ENCODE measurements at regions not wholly inside any gene's neighbourhood (a gene's known extent, or its start where the extent isn't known, plus 50 kb on each side); places are given as distances from the start of the nearest gene placed in this dataset.
"Not testable (repeated sequence)": the region's sequence is repeated elsewhere in the genome, so short reads cannot be mapped to it uniquely, and the experiment has no call there.

- Mint-ChIP-seq H3K4me1 (ENCODE audit: low read depth) (peaks cover 15% of the 10 kb centered on the region), H3K9me3 (no peaks in the 10 kb centered on the region), H3K27ac (no peak overlapping the region), H3K27me3 (no peaks in the 10 kb centered on the region), H3K4me3 (no peak overlapping the region), H3K36me3 (ENCODE audit: low read depth) (peaks cover 34% of the 10 kb centered on the region)
Observed at GRCh38 chr16:31708348-31708747, 165.3 kb upstream of the ZNF267 start.

GRCh38 chr16:31709181-31709580 is 164.4 kb upstream of the ZNF267 start:
- Mint-ChIP-seq H3K4me3 (no peak overlapping the region), H3K27ac (no peak overlapping the region), H3K27me3 (no peaks in the 10 kb centered on the region), H3K9me3 (peaks cover 1% of the 10 kb centered on the region), H3K36me3 (ENCODE audit: low read depth) (peaks cover 33% of the 10 kb centered on the region), H3K4me1 (ENCODE audit: low read depth) (peaks cover 22% of the 10 kb centered on the region)

DNA sequence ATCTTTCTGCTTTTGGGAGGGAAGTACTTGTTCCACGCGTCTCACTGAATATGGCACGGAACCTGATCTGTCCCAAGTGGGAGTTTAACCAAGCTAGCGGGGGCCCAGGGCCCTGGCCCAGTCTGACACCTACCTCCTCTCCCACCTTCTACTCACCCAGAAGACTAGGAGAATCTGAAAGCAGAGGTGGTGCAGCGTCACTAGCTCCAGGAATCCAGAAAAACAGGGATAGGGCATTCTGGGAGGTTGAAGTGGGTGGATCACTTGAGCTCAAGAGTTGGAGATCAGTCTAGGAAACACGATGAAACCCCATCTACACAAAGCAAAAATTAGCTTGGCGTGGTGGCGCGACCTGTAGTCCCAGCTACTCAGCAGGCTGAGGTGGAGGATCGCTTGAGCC is 163.5 kb upstream of the ZNF267 start:
- H3K27me3 Mint-ChIP-seq: no peaks in the 10 kb centered on the region
- peaks cover 3% of the 10 kb centered on the region for H3K9me3 Mint-ChIP-seq
- peaks cover 34% of the 10 kb centered on the region for H3K36me3 Mint-ChIP-seq (ENCODE audit: low read depth)
- peaks cover 32% of the 10 kb centered on the region for H3K4me1 Mint-ChIP-seq (ENCODE audit: low read depth)
- no peak overlapping the region for H3K27ac Mint-ChIP-seq
- no peak overlapping the region for H3K4me3 Mint-ChIP-seq

DNA sequence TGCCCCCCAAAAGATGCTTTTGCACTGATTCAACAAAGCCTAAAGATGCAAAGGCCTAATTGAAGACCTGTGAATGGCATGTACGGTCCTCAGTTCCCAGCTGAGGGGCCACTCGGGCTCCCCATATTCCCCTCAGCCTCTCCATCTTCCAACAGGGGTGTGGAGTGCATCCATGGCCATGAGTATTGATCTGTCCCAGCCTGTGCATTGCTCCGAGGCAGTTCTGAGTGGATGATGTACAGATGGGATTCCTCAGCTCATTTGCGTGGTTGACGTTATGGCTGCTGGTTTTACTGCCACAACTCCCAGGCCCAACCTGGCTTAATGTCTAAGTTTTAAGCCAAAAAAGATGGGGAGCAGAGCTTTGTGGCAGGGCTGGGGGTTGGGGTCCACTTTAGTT is 162.7 kb upstream of the ZNF267 start:
- Mint-ChIP-seq H3K27me3 (no peaks in the 10 kb centered on the region), H3K4me3 (no peak overlapping the region), H3K27ac (no peak overlapping the region), H3K4me1 (ENCODE audit: low read depth) (peaks cover 39% of the 10 kb centered on the region), H3K36me3 (ENCODE audit: low read depth) (peaks cover 38% of the 10 kb centered on the region), H3K9me3 (peaks cover 3% of the 10 kb centered on the region)

DNA sequence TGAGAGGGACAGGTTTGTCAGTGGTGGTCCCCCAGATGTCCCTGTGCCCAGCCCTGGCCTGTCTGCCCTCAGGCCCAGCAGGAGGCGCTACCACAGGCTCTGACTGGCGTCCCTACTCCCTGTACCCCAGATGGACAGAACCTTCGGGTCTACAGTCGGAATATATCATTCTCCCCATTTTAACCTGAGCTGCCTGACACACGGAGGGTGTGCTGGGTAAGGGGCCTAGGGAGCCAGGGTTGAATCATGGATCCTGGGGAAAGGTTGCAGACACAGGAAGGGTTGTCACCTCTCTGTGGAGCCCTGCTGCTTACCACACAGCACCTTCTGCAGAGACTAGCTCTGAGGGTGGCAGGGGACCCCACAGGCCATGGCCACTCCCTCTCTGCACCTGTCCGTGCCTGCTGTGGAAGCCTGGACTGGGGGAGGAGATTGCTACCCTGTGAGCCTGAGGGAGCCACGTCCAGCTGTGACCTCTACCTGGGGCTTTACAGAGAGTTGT is 162.2 kb upstream of the ZNF267 start:
- Mint-ChIP-seq H3K4me1 (ENCODE audit: low read depth) (peaks cover 44% of the 10 kb centered on the region), H3K27ac (no peak overlapping the region), H3K9me3 (peaks cover 3% of the 10 kb centered on the region), H3K36me3 (ENCODE audit: low read depth) (peaks cover 44% of the 10 kb centered on the region), H3K27me3 (no peaks in the 10 kb centered on the region), H3K4me3 (no peak overlapping the region)

DNA sequence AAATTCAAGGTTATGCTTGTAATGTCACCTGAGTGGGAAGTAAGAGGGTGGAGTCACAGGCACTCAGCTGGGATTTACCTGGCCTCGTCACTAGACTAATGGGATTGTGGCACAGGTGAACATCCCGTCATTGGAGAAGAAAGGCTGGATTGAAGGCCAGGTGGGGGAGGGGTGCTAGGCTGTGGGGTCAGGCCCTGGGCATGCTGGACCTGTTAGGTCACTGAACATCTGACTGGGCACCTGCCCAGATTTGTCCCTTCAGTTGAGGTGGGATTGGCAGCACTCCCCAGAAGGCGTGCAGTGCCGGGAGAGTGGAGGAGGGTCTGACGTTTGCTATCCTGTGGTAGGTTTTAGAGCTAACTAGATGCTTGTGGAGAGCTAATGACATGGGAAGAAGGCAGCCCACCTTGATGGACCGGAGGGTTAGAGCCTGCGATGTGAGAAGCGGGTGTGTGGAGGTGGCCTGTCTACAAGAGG is 161.5 kb upstream of the ZNF267 start:
- Mint-ChIP-seq H3K36me3 (ENCODE audit: low read depth) (peaks cover 50% of the 10 kb centered on the region), H3K4me1 (ENCODE audit: low read depth) (peaks cover 51% of the 10 kb centered on the region), H3K4me3 (no peak overlapping the region), H3K9me3 (peaks cover 3% of the 10 kb centered on the region), H3K27ac (no peak overlapping the region), H3K27me3 (no peaks in the 10 kb centered on the region)

- Mint-ChIP-seq H3K4me3 (peak overlapping the region; percentile 98), H3K27ac (peak overlapping the region; percentile 99), H3K36me3 (ENCODE audit: low read depth) (peaks cover 50% of the 10 kb centered on the region), H3K27me3 (no peaks in the 10 kb centered on the region), H3K9me3 (peaks cover 3% of the 10 kb centered on the region), H3K4me1 (ENCODE audit: low read depth) (peaks cover 61% of the 10 kb centered on the region)
Observed at GRCh38 chr16:31713071-31713944, 160.3 kb upstream of the ZNF267 start.

- no peaks in the 10 kb centered on the region for H3K27me3 Mint-ChIP-seq
- H3K27ac Mint-ChIP-seq: peak overlapping the region; percentile 89
- H3K9me3 Mint-ChIP-seq: peaks cover 3% of the 10 kb centered on the region
- peak overlapping the region; percentile 98 for H3K4me3 Mint-ChIP-seq
- H3K36me3 Mint-ChIP-seq (ENCODE audit: low read depth): peaks cover 57% of the 10 kb centered on the region
- peaks cover 61% of the 10 kb centered on the region for H3K4me1 Mint-ChIP-seq (ENCODE audit: low read depth)
Observed at GRCh38 chr16:31713945-31714902, 159.4 kb upstream of the ZNF267 start.

GRCh38 chr16:31714903-31715504 is 158.6 kb upstream of the ZNF267 start:
- Mint-ChIP-seq H3K27ac (peak overlapping the region; percentile 76), H3K27me3 (no peaks in the 10 kb centered on the region), H3K4me3 (peak overlapping the region; percentile 98), H3K36me3 (ENCODE audit: low read depth) (peaks cover 59% of the 10 kb centered on the region), H3K9me3 (peaks cover 3% of the 10 kb centered on the region), H3K4me1 (ENCODE audit: low read depth) (peaks cover 61% of the 10 kb centered on the region)

DNA sequence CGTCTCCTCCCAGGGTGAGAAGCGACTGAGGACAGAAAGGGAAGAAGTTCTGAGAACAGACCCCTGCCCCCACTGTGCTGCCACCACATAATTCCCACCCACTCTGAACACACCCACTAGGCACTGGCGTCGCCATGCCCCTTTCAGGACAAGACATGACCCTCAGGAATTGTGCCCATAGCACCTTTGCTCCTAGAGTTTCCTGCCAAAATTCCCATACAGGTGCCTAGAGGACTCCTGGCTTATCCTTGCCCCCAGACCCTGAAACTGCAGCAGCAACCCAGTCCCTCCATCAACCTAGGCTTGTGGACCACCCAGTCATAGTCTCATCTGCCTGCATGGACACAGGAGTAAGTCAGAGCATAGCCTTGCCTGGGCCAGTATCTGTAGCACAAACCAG is 157.7 kb upstream of the ZNF267 start:
- Mint-ChIP-seq H3K36me3 (ENCODE audit: low read depth) (peaks cover 66% of the 10 kb centered on the region), H3K9me3 (peaks cover 3% of the 10 kb centered on the region), H3K4me3 (no peak overlapping the region), H3K27ac (no peak overlapping the region), H3K27me3 (no peaks in the 10 kb centered on the region), H3K4me1 (ENCODE audit: low read depth) (peaks cover 65% of the 10 kb centered on the region)

DNA sequence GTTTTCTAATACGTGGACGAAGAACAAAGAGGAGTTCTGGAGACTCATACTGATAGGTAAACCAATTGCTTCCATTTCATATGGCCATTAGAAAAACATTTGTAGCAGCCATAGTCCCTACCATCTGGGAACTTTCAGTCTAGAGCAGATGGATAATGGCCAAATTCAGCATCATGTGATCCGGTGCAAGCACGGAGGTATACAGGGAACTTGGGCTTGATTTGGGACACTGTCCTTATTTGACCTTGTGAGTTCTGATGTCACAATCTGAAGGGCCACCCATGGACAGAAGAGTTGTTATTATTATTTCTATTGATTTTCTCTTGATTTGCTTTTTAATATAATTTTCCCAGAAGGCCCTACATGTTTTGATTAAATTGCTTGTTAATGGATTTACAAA is 154.6 kb upstream of the ZNF267 start:
- Mint-ChIP-seq H3K36me3 (ENCODE audit: low read depth) (peaks cover 90% of the 10 kb centered on the region), H3K4me3 (no peak overlapping the region), H3K4me1 (ENCODE audit: low read depth) (peaks cover 44% of the 10 kb centered on the region), H3K9me3 (peaks cover 3% of the 10 kb centered on the region), H3K27ac (no peak overlapping the region), H3K27me3 (no peaks in the 10 kb centered on the region)

GRCh38 chr16:31727553-31727952 is 146.1 kb upstream of the ZNF267 start:
- peaks cover 89% of the 10 kb centered on the region for H3K36me3 Mint-ChIP-seq (ENCODE audit: low read depth)

DNA sequence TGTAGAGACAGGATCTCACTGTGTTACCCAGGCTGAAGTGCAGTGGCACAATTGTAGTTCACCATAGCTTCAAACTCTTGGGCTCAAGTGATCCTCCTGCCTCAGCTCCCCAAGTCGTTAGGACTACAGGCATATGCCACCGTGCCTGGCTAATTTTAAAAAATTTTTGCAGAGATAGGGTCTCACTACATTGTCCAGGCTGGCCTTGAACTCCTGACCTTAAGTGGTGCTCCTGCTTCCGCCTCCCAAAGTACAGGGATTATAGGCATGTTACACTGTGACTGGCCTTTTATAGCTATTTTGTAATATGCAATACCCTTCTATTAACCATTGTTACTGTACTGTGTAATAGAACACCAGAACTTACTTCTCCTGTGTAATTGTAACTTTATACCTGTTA is 139.3 kb upstream of the ZNF267 start:
- Mint-ChIP-seq H3K9me3 (peaks cover 46% of the 10 kb centered on the region), H3K4me1 (ENCODE audit: low read depth) (peaks cover 3% of the 10 kb centered on the region), H3K36me3 (ENCODE audit: low read depth) (peaks cover 92% of the 10 kb centered on the region), H3K27me3 (no peaks in the 10 kb centered on the region), H3K27ac (no peak overlapping the region), H3K4me3 (no peak overlapping the region)

More at GRCh38 chr16:31727553-31727952, 146.1 kb upstream of the ZNF267 start:
- no peak overlapping the region for H3K4me3 Mint-ChIP-seq
- H3K27me3 Mint-ChIP-seq: no peaks in the 10 kb centered on the region
- no peak overlapping the region for H3K27ac Mint-ChIP-seq
- H3K9me3 Mint-ChIP-seq: peaks cover 42% of the 10 kb centered on the region
- H3K4me1 Mint-ChIP-seq (ENCODE audit: low read depth): peaks cover 11% of the 10 kb centered on the region

DNA sequence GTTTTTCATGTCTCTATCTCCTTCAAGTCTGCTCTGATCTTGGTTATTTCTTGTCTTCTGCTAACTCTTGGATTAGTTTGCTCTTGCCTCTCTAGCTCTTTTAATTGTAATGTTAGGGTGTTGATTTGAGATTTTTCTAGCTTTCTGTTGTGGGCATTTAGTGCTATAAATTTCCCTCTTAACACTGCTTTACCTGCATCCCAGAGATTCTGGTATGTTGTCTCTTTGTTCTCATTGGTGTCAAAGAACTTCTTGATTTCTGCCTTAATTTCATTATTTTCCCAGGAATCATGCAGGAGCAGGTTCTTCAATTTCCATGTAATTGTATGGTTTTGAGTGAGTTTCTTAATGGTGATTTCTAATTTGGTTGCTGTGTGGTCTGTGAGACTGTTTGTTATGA is 128.5 kb upstream of the ZNF267 start:
- not testable (repeated sequence) for H3K27ac Mint-ChIP-seq; H3K4me1 Mint-ChIP-seq (ENCODE audit: low read depth); H3K27me3 Mint-ChIP-seq; H3K4me3 Mint-ChIP-seq
- peaks cover 66% of the 10 kb centered on the region for H3K9me3 Mint-ChIP-seq
- H3K36me3 Mint-ChIP-seq (ENCODE audit: low read depth): peaks cover 96% of the 10 kb centered on the region

Measured in stimulated activated naive CD8-positive, alpha-beta T cell treated with anti-CD3 and anti-CD28 coated beads, Interleukin-15, Interleukin-2, amounts not matched to agents 100 ng/mL and 50 ng/mL, for 24 hours (primary cell).